Ascending aorta (tissue), 2 donors: ENCODE measurements at regions not wholly inside any gene's neighbourhood (a gene's known extent, or its start where the extent isn't known, plus 50 kb on each side); places are given as distances from the start of the nearest gene placed in this dataset.

Experiments
- DNase-seq, 2 donors: peaks; one replicate each; pipeline ENCODE4 v3.0.0-alpha.2; 2019; ENCODE audit warnings: low spot score in 2 of 2
- H3K27ac ChIP-seq, 2 donors: fragments of 200-600 bp; sonication (generic); one replicate each; pipeline ENCODE4 v1.5.1; 2016 to 2017; ENCODE audit warnings: mild to moderate bottlenecking in 1 of 2
- H3K27me3 ChIP-seq: fragments of 200-600 bp; sonication (generic); one replicate; pipeline ENCODE4 v1.5.1; 2017
- H3K36me3 ChIP-seq, 2 donors: fragments of 200-600 bp; sonication (generic); one replicate each; pipeline ENCODE4 v1.5.1; 2016
- H3K4me1 ChIP-seq, 2 donors: fragments of 200-600 bp; sonication (generic); one replicate each; pipeline ENCODE4 v1.5.1; 2016 to 2017; ENCODE audit warnings: mild to moderate bottlenecking in 1 of 2
- H3K4me3 ChIP-seq, 2 donors: fragments of 200-600 bp; sonication (generic); one replicate each; pipeline ENCODE4 v1.5.1; 2016 to 2017; ENCODE audit warnings: mild to moderate bottlenecking in 1 of 2
- H3K9me3 ChIP-seq, 2 donors: fragments of 200-600 bp; sonication (generic); one replicate each; pipeline ENCODE4 v1.5.1; 2016
- intact Hi-C: fragments of 100-400 bp; cut with DNase I; formaldehyde crosslinking; loops from one replicate; pipeline ENCODE4 v1.15.1; 2023
- TF ChIP-seq, protein P1 (sequence below), 3 experiments: fragments of 200-600 bp in 2 of 3; fragments of 450-650 bp in 1 of 3; sonication (generic) in 2 of 3; IDR thresholded peaks; one replicate each; pipeline ENCODE4 v1.5.1; 2016 to 2019; ENCODE audit warnings: antibody characterized with exemption in 3 of 3, mild to moderate bottlenecking in 1 of 3, moderate library complexity in 1 of 3

GRCh38 chrX:85503258-85504158 is 124.0 kb upstream of the POF1B start:
- Histone ChIP-seq H3K4me1 (no peaks in the 10 kb centered on the region), H3K9me3 (no peaks in the 10 kb centered on the region), H3K36me3 (no peaks in the 10 kb centered on the region), H3K27me3 (no peaks in the 10 kb centered on the region), H3K27ac (no peak overlapping the region), H3K4me3 (no peak overlapping the region)
- intact Hi-C loops, result no loop called here
- DNase-seq, result no peak
- TF ChIP-seq, protein P1, sequence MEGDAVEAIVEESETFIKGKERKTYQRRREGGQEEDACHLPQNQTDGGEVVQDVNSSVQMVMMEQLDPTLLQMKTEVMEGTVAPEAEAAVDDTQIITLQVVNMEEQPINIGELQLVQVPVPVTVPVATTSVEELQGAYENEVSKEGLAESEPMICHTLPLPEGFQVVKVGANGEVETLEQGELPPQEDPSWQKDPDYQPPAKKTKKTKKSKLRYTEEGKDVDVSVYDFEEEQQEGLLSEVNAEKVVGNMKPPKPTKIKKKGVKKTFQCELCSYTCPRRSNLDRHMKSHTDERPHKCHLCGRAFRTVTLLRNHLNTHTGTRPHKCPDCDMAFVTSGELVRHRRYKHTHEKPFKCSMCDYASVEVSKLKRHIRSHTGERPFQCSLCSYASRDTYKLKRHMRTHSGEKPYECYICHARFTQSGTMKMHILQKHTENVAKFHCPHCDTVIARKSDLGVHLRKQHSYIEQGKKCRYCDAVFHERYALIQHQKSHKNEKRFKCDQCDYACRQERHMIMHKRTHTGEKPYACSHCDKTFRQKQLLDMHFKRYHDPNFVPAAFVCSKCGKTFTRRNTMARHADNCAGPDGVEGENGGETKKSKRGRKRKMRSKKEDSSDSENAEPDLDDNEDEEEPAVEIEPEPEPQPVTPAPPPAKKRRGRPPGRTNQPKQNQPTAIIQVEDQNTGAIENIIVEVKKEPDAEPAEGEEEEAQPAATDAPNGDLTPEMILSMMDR (IDR thresholded peaks at IDR 0.05), result no peak

GRCh38 chrX:85501349-85501748 is 121.9 kb upstream of the POF1B start:
- intact Hi-C loops, result no loop called here
- no peak for DNase-seq
- H3K4me3 ChIP-seq, result no peak overlapping the region
- H3K4me1 ChIP-seq, result no peaks in the 10 kb centered on the region
- no peaks in the 10 kb centered on the region for H3K27me3 ChIP-seq
- H3K27ac ChIP-seq, result no peak overlapping the region
- H3K9me3 ChIP-seq, result no peaks in the 10 kb centered on the region
- TF ChIP-seq, protein P1 (IDR thresholded peaks at IDR 0.05), result no peak
- no peaks in the 10 kb centered on the region for H3K36me3 ChIP-seq

DNA sequence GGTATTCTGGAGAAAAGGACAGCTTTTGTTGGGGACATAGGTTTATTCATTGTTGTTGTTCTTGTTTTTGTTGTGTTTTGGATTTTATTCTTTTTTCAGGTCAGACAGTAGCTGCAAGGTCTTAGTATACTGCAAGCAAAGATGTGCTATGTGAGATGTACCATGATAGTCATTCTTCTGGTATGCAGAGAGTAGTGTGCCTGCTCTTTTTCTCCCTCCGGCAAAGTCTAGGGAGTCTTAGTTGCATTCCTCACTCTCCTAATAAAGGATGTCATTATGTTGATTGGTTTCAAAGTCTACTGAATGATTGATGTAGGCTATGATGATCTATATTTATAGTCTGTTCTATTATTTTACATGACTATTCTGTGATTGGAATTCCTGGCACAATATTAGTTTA is 119.9 kb upstream of the POF1B start:
- no peaks in the 10 kb centered on the region for H3K36me3 ChIP-seq
- intact Hi-C loops, result no loop called here

DNA sequence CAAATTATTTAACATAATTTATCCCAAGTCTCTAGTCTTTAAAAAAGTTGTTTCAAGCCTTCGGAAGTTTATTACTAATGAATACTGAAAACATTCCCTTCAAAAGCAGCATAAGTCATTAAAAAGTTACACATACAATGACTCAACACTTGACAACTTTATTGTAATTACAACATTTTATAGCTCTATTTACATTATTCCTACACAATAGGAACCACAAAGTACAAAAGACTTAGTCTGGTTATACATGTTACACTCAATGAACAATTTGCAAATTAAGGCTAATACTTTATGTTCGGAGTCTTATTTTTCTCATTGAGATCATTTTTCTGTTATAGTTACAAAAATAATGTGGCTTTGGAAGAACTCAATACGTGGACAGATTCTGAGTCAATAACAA is 114.4 kb upstream of the POF1B start:
- Histone ChIP-seq H3K27me3 (no peaks in the 10 kb centered on the region), H3K4me3 (no peak overlapping the region), H3K4me1 (no peaks in the 10 kb centered on the region), H3K9me3 (no peaks in the 10 kb centered on the region), H3K36me3 (no peaks in the 10 kb centered on the region), H3K27ac (no peak overlapping the region)
- TF ChIP-seq, protein P1 (IDR thresholded peaks at IDR 0.05), result no peak
- intact Hi-C loops, result no loop called here
- DNase-seq, result no peak

More for the DNA sequence above, 119.9 kb upstream of the POF1B start:
- no peak for DNase-seq
- TF ChIP-seq, protein P1 (IDR thresholded peaks at IDR 0.05), result no peak
- Histone ChIP-seq H3K27me3 (no peaks in the 10 kb centered on the region), H3K4me1 (no peaks in the 10 kb centered on the region), H3K4me3 (no peak overlapping the region), H3K27ac (no peak overlapping the region), H3K9me3 (no peaks in the 10 kb centered on the region)

- no peak for DNase-seq
- no peaks in the 10 kb centered on the region for H3K9me3 ChIP-seq
- no peaks in the 10 kb centered on the region for H3K4me1 ChIP-seq
- no peak overlapping the region for H3K4me3 ChIP-seq
- no peak overlapping the region for H3K27ac ChIP-seq
- H3K27me3 ChIP-seq, result no peaks in the 10 kb centered on the region
- intact Hi-C loops, result loop anchor here (10.0 kb wide), 1 partner anchor 61 kb away; no protein-coding TSS in a partner anchor
- TF ChIP-seq, protein P1 (IDR thresholded peaks at IDR 0.05), result no peak
- H3K36me3 ChIP-seq, result no peaks in the 10 kb centered on the region
Measured at GRCh38 chrX:85454295-85454694, 74.8 kb upstream of the POF1B start.
